RCC 7860 (cell line): ENCODE measurements at regions not wholly inside any gene's neighbourhood (a gene's known extent, or its start where the extent isn't known, plus 50 kb on each side); places are given as distances from the start of the nearest gene placed in this dataset.
"Not testable (repeated sequence)": the region's sequence is repeated elsewhere in the genome, so short reads cannot be mapped to it uniquely, and the experiment has no call there.

Experiments
- DNase-seq: peaks from one replicate; pipeline ENCODE4 v3.0.0-alpha.2; 2015; ENCODE audit warnings: low spot score
- FAIRE-seq: peaks from 2 replicates; lab custom pipeline; 2012; peaks lifted over from hg19 to GRCh38; lab: Jason Lieb, UNC

DNA sequence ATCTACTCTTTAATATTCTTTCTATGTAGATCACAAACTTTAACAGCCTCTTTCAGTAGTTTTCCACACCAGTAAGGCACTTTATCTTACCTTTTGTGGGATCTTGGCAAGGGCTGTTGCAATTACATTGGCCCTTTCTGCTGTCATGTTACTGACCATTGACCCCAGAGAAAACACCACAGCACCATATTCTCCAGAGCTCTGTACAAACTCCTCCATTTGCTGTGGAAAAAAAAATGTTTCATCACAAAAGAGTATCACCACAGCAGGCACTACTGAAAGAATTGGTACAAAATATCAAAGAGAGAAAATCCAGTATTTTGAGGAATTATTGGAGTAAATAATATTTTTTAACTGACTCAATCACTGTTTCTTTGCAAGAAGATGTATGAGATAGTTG, 62.3 kb upstream of the UGT2A3 start:
- not testable (repeated sequence) for DNase-seq, FAIRE-seq

DNA sequence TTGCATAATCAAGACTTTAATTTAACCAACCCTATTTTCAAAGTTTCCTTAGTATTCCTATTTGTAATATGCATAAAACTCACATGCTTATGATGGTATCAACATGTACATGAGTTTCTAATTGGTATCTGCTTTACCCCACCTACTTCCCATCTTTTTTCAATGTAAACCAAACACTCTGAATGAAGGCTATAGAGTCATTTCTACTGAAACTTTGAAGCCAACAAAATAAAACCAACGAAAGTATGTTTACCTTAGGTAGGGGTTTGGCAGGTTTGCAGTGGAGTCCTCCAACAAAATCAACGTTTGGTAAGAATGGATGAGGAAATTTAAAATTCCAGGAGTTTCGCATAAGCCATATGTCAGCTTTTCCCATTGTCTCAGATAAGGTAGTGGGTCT, 66.4 kb upstream of the UGT2A3 start:
- not testable (repeated sequence) for FAIRE-seq, DNase-seq

DNA sequence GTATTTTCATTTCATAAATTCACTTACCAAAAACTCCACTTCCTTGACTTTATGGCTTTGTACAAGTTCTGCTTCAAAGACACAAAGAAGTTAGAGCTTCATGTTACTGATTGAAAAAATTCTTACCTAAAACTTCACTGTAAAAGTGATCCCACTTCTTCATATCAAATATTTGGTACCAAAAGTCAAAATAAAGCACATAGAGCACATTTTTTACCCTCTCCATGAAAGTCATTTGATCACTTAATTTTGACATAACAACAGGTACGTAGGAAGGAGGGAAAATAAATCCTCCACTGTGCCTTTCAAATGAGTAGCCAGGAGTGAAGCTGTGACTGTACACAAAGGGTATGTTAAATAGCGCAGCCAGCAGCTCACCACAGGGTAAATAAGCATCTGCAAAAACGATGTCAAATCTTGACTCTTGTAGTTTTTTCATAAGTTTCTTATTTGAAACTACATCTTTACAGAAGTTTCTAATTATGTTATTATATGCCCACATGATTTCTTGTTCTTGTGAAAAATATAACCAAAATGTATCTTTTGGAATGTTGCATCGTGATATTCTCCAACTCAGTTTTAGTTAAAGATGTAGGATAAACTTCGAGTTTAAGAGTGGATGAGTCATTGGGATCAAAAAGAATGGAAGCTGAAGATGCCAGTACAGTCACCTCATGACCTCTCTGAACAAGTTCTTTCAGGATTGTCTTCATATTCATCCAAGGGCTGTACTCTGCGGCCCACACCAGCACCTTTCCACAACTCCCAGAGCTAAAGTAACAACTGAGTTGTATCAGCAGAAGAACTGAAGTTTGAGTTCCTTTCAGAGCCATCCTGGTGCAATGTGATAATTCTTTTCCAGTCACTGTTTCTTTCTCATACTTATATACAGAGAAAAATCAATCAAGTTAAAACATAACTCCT, 68.2 kb upstream of the UGT2A3 start:
- FAIRE-seq: not testable (repeated sequence)

DNA sequence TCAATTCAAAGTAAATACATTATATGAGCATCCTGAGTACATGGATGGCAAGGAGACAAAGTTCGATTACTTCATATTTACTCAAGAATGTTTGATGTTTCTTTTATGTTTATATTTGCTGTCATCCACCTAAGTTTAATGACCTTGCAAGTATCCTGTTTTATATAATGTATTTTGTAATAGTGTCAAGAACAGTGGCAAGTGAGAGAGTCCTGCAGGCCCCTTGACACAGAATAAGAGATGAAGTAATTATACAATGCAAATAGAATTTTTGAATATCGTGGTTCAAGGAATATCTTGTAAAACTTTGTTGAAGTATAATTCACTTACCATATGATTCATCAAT, 68.8 kb upstream of the UGT2A3 start:
- DNase-seq, FAIRE-seq: not testable (repeated sequence)

More for the DNA sequence above, 68.2 kb upstream of the UGT2A3 start:
- DNase-seq: not testable (repeated sequence)

DNA sequence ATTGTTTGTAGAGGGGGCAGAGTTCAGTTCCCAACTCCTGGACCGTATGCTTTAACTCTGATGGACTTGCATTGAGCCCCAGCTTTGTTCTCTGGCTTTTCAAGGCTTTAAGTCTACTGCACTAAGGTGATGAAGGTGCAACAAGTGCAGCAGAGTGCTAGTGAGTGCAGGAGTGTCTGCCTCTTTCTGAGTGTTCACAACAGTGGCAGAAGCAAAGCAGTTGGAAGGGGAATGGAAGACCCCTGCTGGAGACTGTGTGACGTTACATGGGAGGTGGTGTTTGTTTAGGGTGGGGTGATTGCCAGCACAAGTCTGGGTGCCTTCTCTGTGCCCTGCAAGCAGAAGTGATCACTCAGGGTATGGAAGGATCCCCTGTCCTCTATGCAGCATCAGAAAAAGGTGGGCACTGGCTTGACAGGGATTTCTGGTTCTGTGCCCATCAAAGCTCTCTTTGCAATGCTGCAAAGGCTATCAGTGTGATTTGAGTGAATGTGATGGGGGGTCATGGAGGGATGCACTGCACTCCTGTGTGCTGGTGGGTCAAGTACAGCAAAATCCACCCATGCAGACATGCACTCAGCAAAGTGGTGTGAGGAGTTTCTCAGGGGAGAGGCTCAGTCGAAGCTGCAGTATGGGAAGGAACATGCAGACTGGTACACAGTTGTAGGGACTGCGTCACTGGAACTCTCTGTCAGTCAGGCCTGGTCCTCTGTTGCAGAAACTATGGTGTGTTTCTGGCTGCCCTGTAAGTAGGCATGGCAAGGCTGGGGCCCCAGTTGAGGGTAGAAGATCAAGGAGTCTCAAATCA, 70.9 kb upstream of the UGT2B7 start:
- FAIRE-seq (no peak), DNase-seq (no peak)

DNA sequence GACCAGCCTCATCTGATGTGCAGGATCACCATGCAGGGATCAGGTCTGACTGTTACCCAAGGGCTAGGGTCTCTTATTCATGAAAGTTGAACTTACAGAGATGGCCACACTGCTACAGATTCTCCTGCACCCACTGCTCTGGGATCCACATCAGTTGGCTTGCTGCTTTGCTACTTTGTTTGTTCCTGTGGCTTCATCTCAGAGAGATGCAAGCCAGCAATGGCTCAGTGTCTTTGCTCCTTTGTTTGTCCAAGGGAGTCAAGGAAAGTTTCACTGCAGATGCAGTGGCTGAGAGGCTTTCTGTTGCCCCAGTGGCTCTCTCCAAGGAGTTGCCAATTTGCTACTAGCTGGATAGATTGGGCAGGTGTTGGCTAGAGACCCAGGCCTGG, 70.3 kb upstream of the UGT2B7 start:
- FAIRE-seq (no peak), DNase-seq (no peak)

DNA sequence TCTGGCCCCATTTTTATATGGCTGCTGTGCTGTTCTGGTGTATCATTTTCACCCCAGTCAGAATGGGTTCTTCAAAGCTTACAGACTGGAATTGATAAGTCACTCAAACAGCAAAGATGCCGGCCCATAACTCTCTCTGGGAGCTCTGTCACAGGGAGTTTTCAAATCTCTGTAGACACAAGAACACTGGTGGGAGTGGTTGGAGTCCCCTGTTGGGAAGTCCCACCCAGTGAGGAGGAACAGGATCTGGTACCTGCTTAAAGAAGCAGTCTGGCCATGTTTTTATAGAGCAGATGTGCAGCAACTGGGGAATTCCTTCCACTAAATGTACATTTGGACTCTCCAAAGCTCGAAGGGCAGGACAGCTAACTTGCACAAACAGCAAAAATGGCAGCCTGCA, 69.3 kb upstream of the UGT2B7 start:
- FAIRE-seq (no peak), DNase-seq (no peak)

DNA sequence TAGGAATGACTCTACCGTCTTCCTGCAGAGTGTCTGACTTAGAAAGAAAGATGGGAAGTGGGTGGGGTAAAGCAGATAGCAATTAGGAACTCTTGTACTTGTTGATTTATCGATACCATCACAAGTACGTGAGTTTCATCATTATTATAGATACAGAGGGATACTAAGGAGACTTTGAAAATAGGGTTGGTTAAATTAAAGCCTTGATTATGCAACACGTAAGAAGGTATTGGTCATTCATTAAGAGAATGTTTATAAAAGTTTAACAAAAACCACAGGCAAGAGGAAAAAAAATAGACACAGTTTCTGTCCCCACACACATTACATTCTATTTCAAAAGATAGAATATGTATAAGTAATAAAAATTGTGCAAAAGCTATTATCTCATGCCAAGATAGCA, 65.9 kb upstream of the UGT2B7 start:
- DNase-seq (no peak), FAIRE-seq (no peak)

DNA sequence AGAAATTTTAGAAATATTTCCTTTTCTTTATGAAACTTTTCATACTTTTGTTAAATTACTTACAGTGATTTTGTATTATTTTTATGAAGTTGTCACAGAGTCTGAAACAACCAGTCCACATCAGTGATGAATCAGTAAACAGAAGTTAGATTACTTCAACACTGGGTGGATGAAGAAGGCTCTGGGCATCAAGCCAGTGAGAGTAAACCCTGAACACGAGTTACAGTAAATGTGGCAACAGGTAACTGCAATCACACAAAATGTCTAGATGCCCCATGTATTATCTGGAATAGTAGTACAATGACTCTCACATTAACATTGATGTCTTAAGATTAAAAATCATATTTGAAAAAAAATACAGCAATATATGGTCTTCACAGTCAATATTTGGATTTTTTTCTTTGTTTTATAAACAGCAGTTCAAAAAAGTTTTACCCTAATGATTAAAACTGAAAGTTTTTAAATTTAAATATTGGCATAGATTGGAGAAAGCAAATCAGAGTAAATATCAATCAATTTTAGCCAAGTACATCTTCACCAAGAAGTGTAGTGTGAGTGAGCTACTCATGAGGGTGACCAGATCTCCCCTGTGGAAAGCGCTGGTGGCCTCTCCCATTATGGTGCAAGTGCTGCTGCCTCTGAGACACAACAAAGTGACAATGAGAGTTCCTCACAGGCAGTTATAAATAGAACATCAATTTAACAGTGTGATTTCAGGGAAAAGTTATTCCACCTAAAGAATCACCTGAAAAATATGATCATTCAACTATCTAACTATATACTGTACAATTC, 63.2 kb upstream of the UGT2B7 start:
- DNase-seq (peak; percentile 15), FAIRE-seq (peak; percentile 80)

DNA sequence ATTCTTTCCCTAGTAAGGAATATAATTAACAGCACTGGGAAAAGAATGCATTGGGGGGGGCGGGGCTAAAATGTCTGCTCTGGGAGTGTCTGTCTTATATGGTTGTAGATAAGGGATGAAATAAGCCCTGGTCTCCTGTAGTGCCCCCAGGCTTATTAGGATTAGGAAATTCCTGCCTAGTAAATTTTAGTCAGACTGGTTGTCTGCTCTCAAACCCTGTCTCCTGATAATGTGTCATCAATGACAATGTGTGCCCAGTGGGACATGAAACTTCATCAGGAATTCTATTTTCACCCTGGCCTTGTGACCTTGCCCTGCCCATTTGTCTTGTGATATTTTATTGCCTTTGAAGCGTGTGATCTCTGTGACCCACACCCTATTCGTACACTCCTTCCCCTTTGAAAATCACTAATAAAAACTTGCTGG, 61.9 kb upstream of the UGT2B7 start:
- FAIRE-seq: not testable (repeated sequence)
- DNase-seq: peak; percentile 12

DNA sequence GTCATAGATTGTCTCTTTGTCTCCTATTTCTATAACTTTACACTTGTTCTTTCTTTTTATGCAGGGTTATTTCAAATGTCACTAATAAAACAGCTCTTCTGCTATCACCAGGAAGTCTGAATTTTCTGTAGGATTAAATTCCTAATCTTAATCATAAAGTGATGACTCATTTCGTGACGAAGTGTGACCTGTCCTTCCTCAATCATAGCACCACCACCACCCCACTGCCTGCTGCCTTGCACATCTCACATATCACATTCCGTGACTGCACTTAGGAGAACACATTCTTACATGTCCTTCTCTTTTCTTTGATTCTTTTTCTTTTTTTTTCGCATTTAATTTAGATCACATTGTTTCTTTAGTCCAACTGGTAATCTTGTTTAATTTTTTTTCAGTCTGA, 57.7 kb upstream of the UGT2B7 start:
- DNase-seq (peak; percentile 7), FAIRE-seq (no peak)

DNA sequence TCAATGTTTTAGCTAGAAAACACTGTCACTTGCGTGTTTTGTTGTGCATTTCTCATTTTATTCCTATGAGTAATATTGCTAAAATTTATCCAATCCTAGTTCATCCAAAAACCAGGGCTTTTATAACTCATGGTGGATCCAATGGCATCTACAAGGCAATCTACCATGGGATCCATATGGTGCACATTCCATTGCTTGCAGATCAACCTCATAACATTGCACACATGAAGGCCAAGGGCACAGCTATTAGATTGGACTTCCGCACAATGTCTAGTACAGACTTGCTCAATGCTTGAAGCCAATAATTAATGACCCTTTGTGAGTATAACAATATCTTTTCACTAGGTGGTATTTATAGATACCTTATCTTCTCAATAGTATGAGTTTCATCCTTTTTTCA, 57.2 kb upstream of the UGT2B7 start:
- FAIRE-seq (no peak), DNase-seq (no peak)

DNA sequence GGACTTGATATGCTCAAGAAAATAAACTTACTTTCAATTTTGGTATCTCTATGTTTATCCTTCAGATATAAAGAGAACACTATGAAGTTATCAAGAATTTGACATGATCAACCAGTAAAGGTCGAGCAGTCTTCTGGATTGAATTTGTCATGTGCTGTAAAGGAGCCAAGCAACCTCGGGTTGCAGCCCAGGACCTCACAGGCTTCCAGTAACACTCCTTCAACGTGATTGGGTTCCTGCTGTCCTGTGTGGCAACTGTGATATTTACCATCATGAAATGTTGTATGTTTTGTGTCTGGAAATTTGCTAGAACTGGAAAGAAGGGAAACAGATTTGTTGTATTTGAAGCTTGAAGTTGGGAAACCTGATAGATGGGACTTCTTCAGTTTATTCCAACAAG, 52.0 kb upstream of the UGT2B7 start:
- no peak for DNase-seq
- no peak for FAIRE-seq
